NCI-H1930 (cell line): ENCODE measurements at regions not wholly inside any gene's neighbourhood (a gene's known extent, or its start where the extent isn't known, plus 50 kb on each side); places are given as distances from the start of the nearest gene placed in this dataset.
"Not testable (repeated sequence)": the region's sequence is repeated elsewhere in the genome, so short reads cannot be mapped to it uniquely, and the experiment has no call there.

Experiments
- DNase-seq, 2 experiments: peaks; one replicate each; lab custom pipeline; 2025; lab: John Stamatoyannopoulos, UW

- no peak for DNase-seq
These were observed 233.4 kb upstream of the HAND2 start for GRCh38 chr4:173763389-173763788.

- no peak for DNase-seq
These were observed 231.9 kb upstream of the HAND2 start for GRCh38 chr4:173761938-173762337.

- no peak for DNase-seq
These were observed 231.2 kb upstream of the HAND2 start for GRCh38 chr4:173761236-173761635.

GRCh38 chr4:173758132-173758531 lies 228.1 kb upstream of the HAND2 start:
- no peak for DNase-seq

DNA sequence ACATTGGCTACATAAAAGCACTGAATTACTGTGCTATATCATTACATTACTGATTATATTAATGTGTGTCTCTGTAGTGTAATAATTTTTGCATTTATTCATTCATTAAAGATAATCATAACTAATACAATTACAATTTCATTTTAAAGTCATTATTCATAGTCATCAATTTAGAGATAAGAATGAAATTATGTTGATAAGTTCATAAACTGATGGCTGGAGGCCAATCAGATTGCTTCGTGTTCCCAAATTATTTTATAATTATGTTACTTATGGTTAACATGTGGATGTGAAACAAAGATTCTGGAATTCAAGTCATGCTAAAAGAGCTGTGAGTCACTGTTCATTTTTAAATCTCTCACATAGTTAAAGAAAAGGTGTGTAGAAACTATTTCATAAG lies 223.4 kb upstream of the HAND2 start:
- no peak for DNase-seq

DNA sequence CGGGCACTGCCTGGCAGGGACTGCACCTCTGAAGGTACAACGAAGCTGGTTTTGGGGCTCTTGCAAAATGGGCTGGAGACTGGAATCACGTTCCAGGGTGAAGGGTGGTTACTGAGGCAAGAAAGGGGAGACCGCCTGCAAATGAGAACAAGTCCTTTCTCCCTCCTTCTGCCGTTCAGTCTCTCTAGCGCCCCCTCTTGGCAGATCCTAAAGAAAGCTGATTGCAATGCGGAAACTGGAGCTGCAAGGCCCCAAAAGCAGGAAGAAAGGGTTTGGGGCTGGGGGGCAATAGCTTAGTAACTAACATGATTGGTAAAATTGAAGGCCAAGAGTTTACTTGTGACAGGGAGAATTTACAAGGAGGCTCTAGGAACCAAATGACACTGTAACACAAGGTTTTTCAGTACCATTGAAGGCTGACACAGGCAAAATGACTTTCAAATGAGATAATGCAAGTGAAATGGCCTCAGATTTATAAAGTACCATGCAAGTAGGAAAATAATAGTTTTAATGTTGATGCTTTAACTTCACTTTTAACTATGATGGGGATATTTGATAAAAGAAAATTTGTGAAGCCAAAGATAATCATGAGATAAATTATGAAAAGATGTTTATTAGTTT lies 222.7 kb upstream of the HAND2 start:
- DNase-seq: no peak

DNA sequence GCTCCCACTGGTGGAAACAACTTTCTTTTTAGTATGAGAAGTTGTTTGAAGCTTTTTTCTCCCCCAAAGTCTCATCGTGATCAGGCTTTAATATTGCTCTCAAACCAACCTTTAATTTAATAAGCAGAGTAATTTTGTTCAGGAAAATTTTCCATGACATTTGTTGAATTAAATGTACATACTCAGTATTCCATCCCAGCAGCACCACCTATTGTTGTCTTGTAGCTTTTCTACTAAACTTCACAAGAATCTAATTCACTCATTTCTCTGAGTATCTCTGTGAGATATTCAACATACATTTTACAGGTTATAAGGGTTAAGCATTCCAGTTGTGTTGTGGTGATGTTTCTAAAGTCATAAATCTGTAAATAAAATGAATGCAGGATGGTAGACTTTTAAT lies 218.3 kb upstream of the HAND2 start:
- no peak for DNase-seq

GRCh38 chr4:173747537-173748257 lies 217.7 kb upstream of the HAND2 start:
- no peak for DNase-seq

GRCh38 chr4:173746424-173746823 lies 216.4 kb upstream of the HAND2 start:
- no peak for DNase-seq

DNA sequence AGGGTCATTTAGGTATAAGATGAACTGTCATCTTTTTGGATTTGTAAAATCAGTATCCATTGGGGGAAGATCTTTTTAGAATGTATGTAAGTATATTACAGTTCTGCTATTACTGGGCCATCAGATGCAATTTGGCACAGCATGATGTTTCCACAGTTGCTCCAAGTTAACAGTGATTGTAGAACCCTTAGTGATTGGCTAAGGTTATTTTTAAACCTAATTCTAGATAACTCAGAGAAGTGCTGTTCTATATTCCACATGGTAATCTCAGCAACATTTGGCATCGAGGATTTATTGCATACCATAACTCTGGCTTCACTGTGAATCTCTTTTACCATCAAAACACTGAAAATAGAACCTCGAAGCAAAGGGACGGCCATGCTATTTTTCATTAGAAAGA lies 215.7 kb upstream of the HAND2 start:
- no peak for DNase-seq

DNA sequence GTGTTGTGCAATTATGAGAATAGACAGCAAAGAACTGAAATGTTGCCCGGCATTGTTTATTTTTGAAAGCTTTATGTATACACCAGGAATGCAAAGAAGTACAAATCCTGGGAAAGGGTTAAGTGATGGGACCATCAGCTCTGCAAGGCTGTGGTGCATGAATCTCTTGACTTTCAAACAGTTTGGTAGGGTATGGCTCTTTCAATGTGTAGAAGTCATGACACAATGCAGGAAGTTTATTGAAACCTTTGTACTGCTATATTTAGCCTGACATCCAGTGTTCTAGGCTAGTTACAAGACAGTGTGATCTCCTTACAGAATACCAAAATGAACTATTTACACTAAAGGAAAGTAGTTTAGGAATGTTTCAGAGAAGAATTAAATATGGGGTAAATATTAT lies 206.8 kb upstream of the HAND2 start:
- DNase-seq: no peak

GRCh38 chr4:173735585-173735984 lies 205.6 kb upstream of the HAND2 start:
- DNase-seq: no peak

- no peak for DNase-seq
These were observed 205.0 kb upstream of the HAND2 start for GRCh38 chr4:173735049-173735448.

DNA sequence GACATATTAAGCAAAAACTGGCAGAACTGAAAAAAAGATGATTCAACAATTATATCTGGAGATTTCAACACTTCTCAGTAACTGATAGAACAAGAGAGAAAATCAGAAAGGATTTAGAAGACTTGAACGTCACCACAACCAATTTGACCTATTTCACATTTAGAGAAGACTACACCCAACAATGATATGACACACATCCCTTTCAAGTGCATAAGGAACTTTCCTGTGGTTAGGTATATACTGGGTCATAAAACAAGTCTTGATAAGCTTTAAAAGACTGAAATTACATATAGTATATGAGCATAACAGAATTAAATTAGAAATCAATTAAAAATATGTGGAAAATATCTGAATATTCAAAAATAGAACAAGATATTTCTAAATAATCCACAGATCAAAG lies 201.2 kb upstream of the HAND2 start:
- no peak for DNase-seq

- DNase-seq: no peak
These were observed 192.0 kb upstream of the HAND2 start for GRCh38 chr4:173722075-173722474.

GRCh38 chr4:173718504-173718903 lies 188.5 kb upstream of the HAND2 start:
- not testable (repeated sequence) for DNase-seq

- DNase-seq: no peak
These were observed 187.6 kb upstream of the HAND2 start for GRCh38 chr4:173717581-173717980.

DNA sequence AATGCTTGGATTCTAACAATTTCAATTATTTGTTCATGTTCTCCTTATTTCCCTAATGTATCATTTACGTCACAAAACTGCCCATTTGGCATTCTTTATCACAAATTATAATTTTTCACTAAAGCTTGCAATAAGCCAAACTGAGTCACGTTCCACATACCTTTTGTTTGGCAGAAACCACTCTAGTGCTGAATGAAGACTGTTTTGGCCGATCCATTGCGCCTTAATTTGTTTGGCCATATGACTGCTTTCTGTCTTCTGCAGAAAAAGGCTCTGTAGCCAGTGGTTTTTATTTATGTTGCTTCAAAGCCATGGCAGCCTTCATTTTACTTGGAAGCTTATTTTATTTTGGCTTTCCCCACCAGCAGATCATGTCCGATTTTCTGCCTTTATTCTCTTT lies 184.4 kb upstream of the HAND2 start:
- no peak for DNase-seq

DNA sequence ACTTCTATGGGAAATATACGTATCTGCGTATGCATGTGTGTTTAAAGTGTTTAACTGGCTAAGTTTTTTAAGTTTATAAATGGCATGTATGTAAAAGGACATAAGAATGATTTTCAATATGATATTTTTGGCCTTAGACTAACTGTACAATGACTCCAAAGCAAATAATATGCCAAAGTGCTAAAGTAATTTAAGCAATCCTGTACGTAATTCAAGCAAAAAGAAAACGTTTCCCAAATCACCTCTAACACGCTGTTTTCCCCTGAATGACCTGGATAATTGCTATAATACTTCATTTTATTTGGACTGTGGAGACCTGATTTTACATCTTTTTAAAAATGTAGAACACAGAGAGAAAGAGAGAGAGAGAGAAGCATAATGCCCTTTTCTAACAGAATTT lies 183.0 kb upstream of the HAND2 start:
- no peak for DNase-seq

DNA sequence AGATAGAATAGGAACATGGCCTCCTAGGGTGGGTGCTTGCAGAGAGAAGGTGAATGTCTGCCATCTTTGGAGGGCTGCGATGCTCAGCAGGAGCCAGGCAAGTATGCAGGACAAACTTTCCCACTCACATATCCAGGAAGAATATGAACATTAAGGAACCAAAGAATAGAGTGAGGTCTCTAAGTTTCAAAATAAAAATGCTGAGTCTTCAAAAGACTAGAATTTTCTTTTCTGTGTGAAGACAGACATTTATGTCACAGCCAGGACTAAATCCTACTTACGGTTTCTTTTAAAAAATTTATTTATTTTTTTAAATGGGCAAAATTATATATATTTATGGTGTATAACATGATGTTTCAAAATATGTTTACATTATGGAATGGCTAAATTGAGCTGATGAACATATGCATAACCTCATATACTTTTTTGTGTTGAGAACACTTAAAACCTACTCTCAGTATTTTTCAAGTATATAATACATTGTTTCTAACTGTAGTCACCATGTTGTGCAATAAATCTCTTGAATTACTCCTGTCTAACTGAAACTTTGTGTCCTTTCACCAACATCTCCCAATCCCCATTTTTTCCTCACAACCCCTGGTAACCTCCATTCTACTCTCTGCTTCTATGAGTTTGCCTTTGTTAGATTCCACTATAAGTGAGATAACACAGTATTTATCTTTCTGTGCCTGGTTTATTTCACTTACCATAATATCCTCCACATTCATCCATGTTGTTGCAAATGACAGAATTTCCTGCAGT lies 177.8 kb upstream of the HAND2 start:
- no peak for DNase-seq

DNA sequence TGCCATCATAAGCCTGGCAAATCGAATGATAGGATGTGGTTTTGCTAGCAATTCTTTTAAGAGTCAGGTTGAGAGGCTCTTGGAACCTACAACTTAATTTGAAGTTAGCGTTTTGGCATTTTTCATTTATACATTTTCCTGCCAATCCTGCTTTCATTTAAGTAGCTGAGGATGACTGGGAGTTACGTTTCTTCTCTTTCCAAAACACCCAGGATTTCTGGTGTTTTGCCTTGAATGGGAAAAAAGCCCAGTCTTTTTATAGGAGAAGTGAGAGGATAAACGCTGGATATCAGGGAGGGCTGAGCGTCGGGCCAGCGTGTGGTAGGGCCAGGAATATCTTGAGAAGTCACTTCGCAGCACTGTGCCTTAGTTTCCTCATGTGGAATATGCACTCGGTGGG lies 174.2 kb upstream of the HAND2 start:
- no peak for DNase-seq

DNA sequence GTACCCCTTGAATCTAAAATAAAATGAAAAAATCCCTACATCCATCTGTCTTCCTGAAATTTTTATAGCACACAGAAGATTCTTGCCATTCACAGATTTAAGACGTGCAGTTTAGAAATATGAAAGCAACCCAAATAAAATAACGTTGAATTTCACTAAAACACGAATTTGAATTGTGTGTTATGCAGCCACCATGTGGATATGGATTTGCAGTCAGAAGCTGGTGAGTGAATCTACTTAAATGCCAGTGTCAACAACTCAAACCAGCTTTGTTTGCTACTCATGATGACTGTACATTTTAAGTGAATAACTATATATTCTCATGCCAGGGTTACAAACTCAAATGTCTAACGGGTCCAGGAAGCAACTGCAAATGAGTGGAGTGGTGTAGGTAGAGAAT lies 173.0 kb upstream of the HAND2 start:
- no peak for DNase-seq

DNA sequence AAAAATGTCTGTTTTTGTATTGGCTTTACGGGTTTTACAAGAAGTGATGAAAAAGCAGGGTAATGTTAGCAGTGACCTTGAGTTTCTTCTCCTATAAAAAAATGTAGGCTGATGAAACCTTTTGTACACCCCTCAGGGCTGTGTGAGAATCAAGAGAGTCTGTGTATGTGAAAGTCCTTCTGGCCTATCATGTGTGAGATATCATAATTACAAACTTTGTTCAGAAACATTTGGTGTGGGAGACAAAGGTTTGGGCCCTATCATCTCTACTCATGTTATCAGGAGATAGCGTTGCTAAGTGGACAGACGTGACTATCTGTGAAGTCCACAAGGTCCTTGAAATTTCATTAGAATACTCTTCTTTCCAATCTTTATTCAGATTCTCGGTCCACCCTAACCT lies 170.6 kb upstream of the HAND2 start:
- no peak for DNase-seq
